Trophoblast cell (in vitro differentiated cells and primary cell): ENCODE measurements at regions not wholly inside any gene's neighbourhood (a gene's known extent, or its start where the extent isn't known, plus 50 kb on each side); places are given as distances from the start of the nearest gene placed in this dataset.
"Not testable (repeated sequence)": the region's sequence is repeated elsewhere in the genome, so short reads cannot be mapped to it uniquely, and the experiment has no call there.

ENCODE experiments used
- DNase-seq, 2 donors: peaks; one replicate each; pipeline ENCODE4 v3.0.0-alpha.2; 2016
- H2AFZ ChIP-seq: 2 replicates; pipeline ENCODE4 v1.6.1; 2013; ENCODE audit warnings: low read length, moderate library complexity, mild to moderate bottlenecking; ENCODE audit not compliant: insufficient read depth, poor library complexity
- H2AK5ac ChIP-seq: 2 replicates; pipeline ENCODE4 v1.6.1; 2013; ENCODE audit warnings: mild to moderate bottlenecking, low read length
- H2BK120ac ChIP-seq: 2 replicates; pipeline ENCODE4 v1.6.1; 2013; ENCODE audit warnings: low read length, mild to moderate bottlenecking, moderate library complexity; ENCODE audit not compliant: insufficient read depth, poor library complexity
- H2BK12ac ChIP-seq: 2 replicates; pipeline ENCODE4 v1.6.1; 2013; ENCODE audit warnings: mild to moderate bottlenecking, low read length, moderate library complexity
- H2BK5ac ChIP-seq: 2 replicates; pipeline ENCODE4 v1.6.1; 2013; ENCODE audit warnings: low read length, low read depth, moderate library complexity, mild to moderate bottlenecking; ENCODE audit not compliant: poor library complexity
- H3K14ac ChIP-seq: 2 replicates; pipeline ENCODE4 v1.6.1; 2013; ENCODE audit warnings: mild to moderate bottlenecking, low read length
- H3K18ac ChIP-seq: 2 replicates; pipeline ENCODE4 v1.6.1; 2013; ENCODE audit warnings: mild to moderate bottlenecking, low read length
- H3K23ac ChIP-seq: 2 replicates; pipeline ENCODE4 v1.6.1; 2013; ENCODE audit warnings: low read length
- H3K27ac ChIP-seq: 2 replicates; pipeline ENCODE4 v1.5.1; 2013; ENCODE audit warnings: low read depth, mild to moderate bottlenecking, inconsistent platforms, low read length, moderate library complexity
- H3K27me3 ChIP-seq: 2 replicates; pipeline ENCODE4 v1.6.1; 2013; ENCODE audit warnings: inconsistent platforms, mild to moderate bottlenecking, low read length, moderate library complexity; ENCODE audit not compliant: insufficient read depth
- H3K36me3 ChIP-seq, 2 experiments: 1 replicate in 1 of 2; 2 replicates in 1 of 2; pipeline ENCODE4 v1.6.1; 2013; ENCODE audit warnings: low read length in 2 of 2, mild to moderate bottlenecking in 2 of 2, moderate library complexity in 1 of 2; ENCODE audit not compliant: insufficient read depth in 2 of 2, control insufficient read depth in 1 of 2
- H3K4ac ChIP-seq: 2 replicates; pipeline ENCODE4 v1.6.1; 2013; ENCODE audit warnings: low read depth, mild to moderate bottlenecking, low read length, moderate library complexity
- H3K4me1 ChIP-seq, 2 experiments: 1 replicate in 1 of 2; 2 replicates in 1 of 2; pipeline ENCODE4 v1.6.1; 2013; ENCODE audit warnings: low read length in 2 of 2, mild to moderate bottlenecking in 2 of 2, moderate library complexity in 1 of 2; ENCODE audit not compliant: insufficient read depth in 2 of 2, control insufficient read depth in 1 of 2
- H3K4me2 ChIP-seq: 2 replicates; pipeline ENCODE4 v1.6.1; 2013; ENCODE audit warnings: inconsistent platforms, mild to moderate bottlenecking, low read length, moderate library complexity
- H3K4me3 ChIP-seq: 2 replicates; pipeline ENCODE4 v1.5.1; 2013; ENCODE audit warnings: mild to moderate bottlenecking, low read depth, low read length, inconsistent platforms
- H3K79me1 ChIP-seq: one replicate; pipeline ENCODE4 v1.6.1; 2013; ENCODE audit warnings: low read length
- H3K79me2 ChIP-seq: 2 replicates; pipeline ENCODE4 v1.6.1; 2013; ENCODE audit warnings: low read length, mild to moderate bottlenecking; ENCODE audit not compliant: control insufficient read depth, insufficient read depth, poor library complexity
- H3K9ac ChIP-seq: 2 replicates; pipeline ENCODE4 v1.6.1; 2013; ENCODE audit warnings: mild to moderate bottlenecking, low read length
- H3K9me3 ChIP-seq: 2 replicates; pipeline ENCODE4 v1.6.1; 2013; ENCODE audit warnings: low read depth, mild to moderate bottlenecking, control low read depth, inconsistent platforms, low read length; ENCODE audit not compliant: insufficient read depth
- H4K12ac ChIP-seq: 2 replicates; pipeline ENCODE4 v1.6.1; 2013; ENCODE audit warnings: low read depth, mild to moderate bottlenecking, low read length, moderate library complexity
- H4K8ac ChIP-seq: 2 replicates; pipeline ENCODE4 v1.6.1; 2013; ENCODE audit warnings: low read depth, mild to moderate bottlenecking, low read length, moderate library complexity
- H4K91ac ChIP-seq: one replicate; pipeline ENCODE4 v1.6.1; 2013; ENCODE audit warnings: low read depth, mild to moderate bottlenecking, low read length, moderate library complexity
- WGBS: extraction: QIAGEN DNeasy Blood & Tissue Kit; methylation state at CpG from one replicate; pipeline ENCODE4 v1.1.7; 2013; ENCODE audit warnings: missing lambda C conversion rate; ENCODE audit not compliant: insufficient read length, insufficient coverage; ENCODE audit errors: extremely low coverage; 5-methylcytosine and 5-hydroxymethylcytosine counted together

- H3K14ac ChIP-seq, H3K23ac ChIP-seq, H3K36me3 ChIP-seq, H3K79me2 ChIP-seq, H3K79me1 ChIP-seq, H2AFZ ChIP-seq, H2BK5ac ChIP-seq, H3K27me3 ChIP-seq, H3K4me3 ChIP-seq, H3K4me1 ChIP-seq, DNase-seq, H3K9me3 ChIP-seq, H2AK5ac ChIP-seq, H3K18ac ChIP-seq, H3K4me2 ChIP-seq, H3K4ac ChIP-seq, H4K8ac ChIP-seq, H2BK120ac ChIP-seq, H4K12ac ChIP-seq, H2BK12ac ChIP-seq, H4K91ac ChIP-seq, H3K27ac ChIP-seq, H3K9ac ChIP-seq: not testable (repeated sequence)
- no CpG with 5 or more reads among the region's 3 CpGs for WGBS
Observed at GRCh38 chr12:17116538-17116937, 510.6 kb upstream of the LMO3 start.

GRCh38 chr12:17110316-17110715 is 504.4 kb upstream of the LMO3 start:
- no peaks in the 10 kb centered on the region for H3K36me3 ChIP-seq
- no peak overlapping the region for H2BK120ac ChIP-seq
- no peak overlapping the region for H4K91ac ChIP-seq
- no peak overlapping the region for H3K4ac ChIP-seq
- H2BK12ac ChIP-seq = no peak overlapping the region
- H4K8ac ChIP-seq = no peak overlapping the region
- no peak overlapping the region for H3K14ac ChIP-seq
- no peak overlapping the region for H3K18ac ChIP-seq
- H3K9me3 ChIP-seq = no peaks in the 10 kb centered on the region
- no peak overlapping the region for H3K9ac ChIP-seq
- H3K23ac ChIP-seq = no peak overlapping the region
- H3K79me2 ChIP-seq = no peaks in the 10 kb centered on the region
- H2BK5ac ChIP-seq = no peak overlapping the region
- DNase-seq = peak; percentile 24 to 70
- H2AK5ac ChIP-seq = no peak overlapping the region
- H3K27ac ChIP-seq = no peak overlapping the region
- H3K27me3 ChIP-seq = no peaks in the 10 kb centered on the region
- H3K4me3 ChIP-seq = no peak overlapping the region
- H3K4me2 ChIP-seq = no peak overlapping the region
- no peaks in the 10 kb centered on the region for H3K4me1 ChIP-seq
- no peaks in the 10 kb centered on the region for H3K79me1 ChIP-seq
- no peak overlapping the region for H4K12ac ChIP-seq
- H2AFZ ChIP-seq = no peak overlapping the region

- Histone ChIP-seq H4K8ac (no peak overlapping the region), H3K79me2 (no peaks in the 10 kb centered on the region), H3K36me3 (no peaks in the 10 kb centered on the region), H3K4me2 (no peak overlapping the region), H3K79me1 (no peaks in the 10 kb centered on the region), H2BK5ac (no peak overlapping the region), H4K12ac (no peak overlapping the region), H3K18ac (no peak overlapping the region), H4K91ac (no peak overlapping the region), H2BK12ac (no peak overlapping the region), H3K4me3 (no peak overlapping the region), H3K4me1 (no peaks in the 10 kb centered on the region), H2BK120ac (no peak overlapping the region), H3K9me3 (no peaks in the 10 kb centered on the region), H3K9ac (no peak overlapping the region), H3K23ac (no peak overlapping the region), H2AK5ac (no peak overlapping the region), H3K27me3 (no peaks in the 10 kb centered on the region), H3K14ac (no peak overlapping the region), H3K27ac (no peak overlapping the region), H2AFZ (no peak overlapping the region), H3K4ac (no peak overlapping the region)
- WGBS = no CpG with 5 or more reads among the region's 3 CpGs
- DNase-seq = peak; percentile 54 to 71
Observed at GRCh38 chr12:17108877-17109541, 503.0 kb upstream of the LMO3 start.

- Histone ChIP-seq H3K4me2 (no peak overlapping the region), H4K91ac (no peak overlapping the region), H2AK5ac (no peak overlapping the region), H2BK12ac (no peak overlapping the region), H2AFZ (no peak overlapping the region), H3K9ac (no peak overlapping the region), H2BK120ac (no peak overlapping the region), H3K4ac (no peak overlapping the region), H3K27ac (no peak overlapping the region), H3K18ac (no peak overlapping the region), H3K9me3 (no peaks in the 10 kb centered on the region), H3K79me2 (no peaks in the 10 kb centered on the region), H3K4me3 (no peak overlapping the region), H4K8ac (no peak overlapping the region), H4K12ac (no peak overlapping the region), H3K79me1 (no peaks in the 10 kb centered on the region), H3K4me1 (no peaks in the 10 kb centered on the region), H3K27me3 (no peaks in the 10 kb centered on the region), H3K23ac (no peak overlapping the region), H3K36me3 (no peaks in the 10 kb centered on the region), H3K14ac (no peak overlapping the region), H2BK5ac (no peak overlapping the region)
- no peak for DNase-seq
- no CpG with 5 or more reads among the region's 2 CpGs for WGBS
Observed at GRCh38 chr12:17104801-17105200, 498.8 kb upstream of the LMO3 start.
